ENCODE measurements at regions not wholly inside any gene's neighbourhood (a gene's known extent, or its start where the extent isn't known, plus 50 kb on each side); places are given as distances from the start of the nearest gene placed in this dataset.

DNA sequence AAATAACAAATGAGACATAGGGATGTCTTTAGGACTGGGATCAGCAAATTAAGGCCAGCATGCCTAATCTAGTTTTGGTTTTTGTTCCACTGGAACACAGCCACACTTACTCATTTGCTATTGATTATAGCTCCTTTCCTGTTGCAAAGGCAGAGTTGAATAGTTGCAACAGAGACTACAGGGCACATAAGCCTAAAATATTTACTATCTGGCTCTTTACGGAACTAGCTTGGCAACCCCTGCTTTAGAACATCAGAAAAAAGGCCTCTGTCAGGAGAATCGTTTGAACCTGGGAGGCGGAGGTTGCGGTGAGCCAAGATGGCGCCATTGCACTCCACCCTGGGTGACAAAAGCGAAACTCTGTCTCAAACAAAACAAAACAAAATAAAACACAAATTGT is 384.8 kb downstream of the ELAVL2 start (continued):
- no peak for TF ChIP-seq ZNF214 (tag by site-specific recombination; IDR thresholded peaks at IDR 0.05; ENCODE audit: borderline replicate concordance)
- TF ChIP-seq ZNF19 (tag by site-specific recombination; IDR thresholded peaks at IDR 0.05; ENCODE audit: low read depth), result no peak
- TF ChIP-seq, protein P1, sequence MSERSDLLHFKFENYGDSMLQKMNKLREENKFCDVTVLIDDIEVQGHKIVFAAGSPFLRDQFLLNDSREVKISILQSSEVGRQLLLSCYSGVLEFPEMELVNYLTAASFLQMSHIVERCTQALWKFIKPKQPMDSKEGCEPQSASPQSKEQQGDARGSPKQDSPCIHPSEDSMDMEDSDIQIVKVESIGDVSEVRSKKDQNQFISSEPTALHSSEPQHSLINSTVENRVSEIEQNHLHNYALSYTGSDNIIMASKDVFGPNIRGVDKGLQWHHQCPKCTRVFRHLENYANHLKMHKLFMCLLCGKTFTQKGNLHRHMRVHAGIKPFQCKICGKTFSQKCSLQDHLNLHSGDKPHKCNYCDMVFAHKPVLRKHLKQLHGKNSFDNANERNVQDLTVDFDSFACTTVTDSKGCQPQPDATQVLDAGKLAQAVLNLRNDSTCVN (tag by site-specific recombination; optimal IDR thresholded peaks at IDR 0.05), result no peak
- TF ChIP-seq ZSCAN23 (tag by site-specific recombination; IDR thresholded peaks at IDR 0.05), result no peak

DNA sequence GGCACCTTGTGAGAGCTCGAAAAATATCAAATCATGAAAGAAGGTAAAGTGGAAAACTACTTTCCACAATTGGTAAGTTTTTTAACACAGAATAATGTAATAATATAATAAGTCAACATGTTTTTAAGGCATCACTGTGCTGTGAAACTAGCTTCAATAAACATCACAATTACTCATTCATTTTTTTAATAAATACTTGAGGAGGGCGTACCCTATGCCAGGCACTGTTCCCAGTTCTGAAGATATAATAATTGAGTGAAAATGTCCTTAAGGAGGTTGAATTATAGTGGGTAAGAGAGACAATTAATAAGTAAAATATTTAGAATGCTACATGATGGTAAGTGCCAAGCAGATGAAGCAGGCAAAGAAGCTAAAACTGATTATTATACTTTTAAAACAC is 381.4 kb downstream of the ELAVL2 start:
- Histone ChIP-seq H3K4me1 (ENCODE audit: control insufficient read depth, insufficient read depth, low read length) (no peaks in the 10 kb centered on the region), H3K9me3 (ENCODE audit: control insufficient read depth, insufficient read depth, low read depth, low read length) (no peaks in the 10 kb centered on the region), H3K27ac (ENCODE audit: extremely low read depth, low read depth, low read length) (no peak overlapping the region), H3K4me3 (ENCODE audit: low read depth, low read length) (no peak overlapping the region), H3K36me3 (ENCODE audit: control insufficient read depth in 2 of 2, insufficient read depth in 1 of 2, low read length in 2 of 2) (no peaks in the 10 kb centered on the region)
- CTCF ChIA-PET, result no interaction called here
- TF ChIP-seq ZNF266 (tag by site-specific recombination; IDR thresholded peaks at IDR 0.05; ENCODE audit: low read depth) (no peak), ZFP37 (tag by site-specific recombination; IDR thresholded peaks at IDR 0.05) (no peak), ZNF596 (tag by site-specific recombination; IDR thresholded peaks at IDR 0.05) (no peak), ZNF155 (tag by site-specific recombination; IDR thresholded peaks at IDR 0.05) (no peak), ZNF658 (tag by site-specific recombination; IDR thresholded peaks at IDR 0.05) (no peak)
- POLR2A ChIA-PET, result no interaction called here

DNA sequence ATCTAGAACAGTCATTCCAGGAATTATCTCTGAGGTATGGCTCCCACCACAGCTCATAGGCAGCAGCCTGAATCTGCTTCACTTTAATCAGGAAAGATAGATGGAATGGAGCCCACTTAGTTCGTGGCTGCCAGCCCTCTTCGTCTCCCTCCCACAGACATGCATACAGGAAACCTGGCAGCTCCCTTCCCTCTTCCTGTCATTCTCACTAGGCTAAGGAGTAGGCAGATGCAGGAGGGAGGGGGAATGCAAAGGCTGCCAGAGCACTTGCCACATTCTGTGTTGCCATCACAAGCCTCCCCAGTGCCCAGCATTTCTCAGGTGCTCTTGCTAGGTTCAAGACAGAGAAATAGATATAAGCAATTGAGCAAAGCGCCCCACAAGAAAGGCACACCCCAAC is 378.9 kb downstream of the ELAVL2 start:
- Histone ChIP-seq H3K27ac (ENCODE audit: extremely low read depth, low read depth, low read length) (no peak overlapping the region), H3K4me1 (ENCODE audit: control insufficient read depth, insufficient read depth, low read length) (no peaks in the 10 kb centered on the region), H3K4me3 (ENCODE audit: low read depth, low read length) (no peak overlapping the region), H3K36me3 (ENCODE audit: control insufficient read depth in 2 of 2, insufficient read depth in 1 of 2, low read length in 2 of 2) (no peaks in the 10 kb centered on the region), H3K9me3 (ENCODE audit: control insufficient read depth, insufficient read depth, low read depth, low read length) (no peaks in the 10 kb centered on the region)
- ChIA-PET POLR2A (no interaction called here), CTCF (no interaction called here)
- TF ChIP-seq HOXC10 (CRISPR knock-in tag; IDR thresholded peaks at IDR 0.05), result no peak
- no peak for TF ChIP-seq ZNF707 (tag by site-specific recombination; IDR thresholded peaks at IDR 0.05)
- TF ChIP-seq ZNF366 (tag by site-specific recombination; conservative IDR thresholded peaks at IDR 0.05), result no peak
- no peak for TF ChIP-seq ZNF670 (tag by site-specific recombination; IDR thresholded peaks at IDR 0.05; ENCODE audit: low read depth)
- TF ChIP-seq, protein P2, sequence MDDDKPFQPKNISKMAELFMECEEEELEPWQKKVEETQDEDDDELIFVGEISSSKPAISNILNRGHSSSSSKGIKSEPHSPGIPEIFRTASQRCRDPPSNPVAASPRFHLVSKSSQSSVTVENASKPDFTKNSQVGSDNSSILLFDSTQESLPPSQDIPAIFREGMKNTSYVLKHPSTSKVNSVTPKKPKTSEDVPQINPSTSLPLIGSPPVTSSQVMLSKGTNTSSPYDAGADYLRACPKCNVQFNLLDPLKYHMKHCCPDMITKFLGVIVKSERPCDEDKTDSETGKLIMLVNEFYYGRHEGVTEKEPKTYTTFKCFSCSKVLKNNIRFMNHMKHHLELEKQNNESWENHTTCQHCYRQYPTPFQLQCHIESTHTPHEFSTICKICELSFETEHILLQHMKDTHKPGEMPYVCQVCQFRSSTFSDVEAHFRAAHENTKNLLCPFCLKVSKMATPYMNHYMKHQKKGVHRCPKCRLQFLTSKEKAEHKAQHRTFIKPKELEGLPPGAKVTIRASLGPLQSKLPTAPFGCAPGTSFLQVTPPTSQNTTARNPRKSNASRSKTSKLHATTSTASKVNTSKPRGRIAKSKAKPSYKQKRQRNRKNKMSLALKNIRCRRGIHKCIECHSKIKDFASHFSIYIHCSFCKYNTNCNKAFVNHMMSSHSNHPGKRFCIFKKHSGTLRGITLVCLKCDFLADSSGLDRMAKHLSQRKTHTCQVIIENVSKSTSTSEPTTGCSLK (tag by site-specific recombination; IDR thresholded peaks at IDR 0.05), result no peak
- TF ChIP-seq ZNF658 (tag by site-specific recombination; IDR thresholded peaks at IDR 0.05), result no peak
- TF ChIP-seq KLF10 (tag by site-specific recombination; IDR thresholded peaks at IDR 0.05), result no peak
- no peak for TF ChIP-seq ZXDB (tag by site-specific recombination; IDR thresholded peaks at IDR 0.05)

DNA sequence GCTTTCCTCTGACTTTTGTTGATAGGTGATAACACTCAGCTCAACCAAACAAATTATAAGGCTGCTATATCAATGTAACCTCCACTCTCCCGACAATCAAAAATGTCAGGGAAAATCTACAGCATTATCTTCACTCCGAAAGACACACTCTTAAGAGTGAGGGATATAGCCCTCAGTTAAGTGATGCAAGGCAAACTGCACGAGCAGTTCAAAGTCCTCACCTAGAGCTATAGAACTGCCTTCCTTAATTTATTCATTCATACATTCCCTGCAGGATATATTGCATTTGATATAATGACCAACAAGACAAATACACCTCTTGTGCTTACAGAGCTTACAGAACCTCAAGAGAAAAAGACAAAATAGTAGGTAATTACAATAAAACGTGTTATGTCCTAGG is 378.1 kb downstream of the ELAVL2 start:
- Histone ChIP-seq H3K9me3 (ENCODE audit: control insufficient read depth, insufficient read depth, low read depth, low read length) (no peaks in the 10 kb centered on the region), H3K36me3 (ENCODE audit: control insufficient read depth in 2 of 2, insufficient read depth in 1 of 2, low read length in 2 of 2) (no peaks in the 10 kb centered on the region), H3K4me1 (ENCODE audit: control insufficient read depth, insufficient read depth, low read length) (no peaks in the 10 kb centered on the region), H3K4me3 (ENCODE audit: low read depth, low read length) (no peak overlapping the region), H3K27ac (ENCODE audit: extremely low read depth, low read depth, low read length) (no peak overlapping the region)
- POLR2A ChIA-PET, result no interaction called here
- CTCF ChIA-PET, result no interaction called here
- TF ChIP-seq ZNF354C (tag by site-specific recombination; IDR thresholded peaks at IDR 0.05; ENCODE audit: borderline replicate concordance, low read depth), result no peak
- TF ChIP-seq ZNF211 (tag by site-specific recombination; IDR thresholded peaks at IDR 0.05; ENCODE audit: low read depth), result no peak
- no peak for TF ChIP-seq ZNF707 (tag by site-specific recombination; IDR thresholded peaks at IDR 0.05)
